Transverse colon (tissue), 3 donors: ENCODE measurements at regions not wholly inside any gene's neighbourhood (a gene's known extent, or its start where the extent isn't known, plus 50 kb on each side); places are given as distances from the start of the nearest gene placed in this dataset.

Experiments
- CTCF ChIP-seq, 5 experiments: fragments of 200-600 bp in 3 of 5; fragments of 450-650 bp in 2 of 5; sonication (generic) in 3 of 5; IDR thresholded peaks; 1 replicate in 2 of 5; 2 replicates in 3 of 5; pipeline ENCODE4 v1.5.1; 2016 to 2017; ENCODE audit warnings: antibody characterized with exemption in 5 of 5, inconsistent platforms in 3 of 5, mild to moderate bottlenecking in 2 of 5, moderate library complexity in 1 of 5
- EP300 ChIP-seq: sonication (generic); formaldehyde crosslinking; IDR thresholded peaks from one replicate; pipeline ENCODE4 v1.6.1; 2017; ENCODE audit warnings: antibody characterized with exemption, low read depth
- POLR2A ChIP-seq: fragments of 450-650 bp; IDR thresholded peaks from one replicate; pipeline ENCODE4 v1.6.1; 2016; ENCODE audit warnings: antibody characterized with exemption, mild to moderate bottlenecking, moderate library complexity

DNA sequence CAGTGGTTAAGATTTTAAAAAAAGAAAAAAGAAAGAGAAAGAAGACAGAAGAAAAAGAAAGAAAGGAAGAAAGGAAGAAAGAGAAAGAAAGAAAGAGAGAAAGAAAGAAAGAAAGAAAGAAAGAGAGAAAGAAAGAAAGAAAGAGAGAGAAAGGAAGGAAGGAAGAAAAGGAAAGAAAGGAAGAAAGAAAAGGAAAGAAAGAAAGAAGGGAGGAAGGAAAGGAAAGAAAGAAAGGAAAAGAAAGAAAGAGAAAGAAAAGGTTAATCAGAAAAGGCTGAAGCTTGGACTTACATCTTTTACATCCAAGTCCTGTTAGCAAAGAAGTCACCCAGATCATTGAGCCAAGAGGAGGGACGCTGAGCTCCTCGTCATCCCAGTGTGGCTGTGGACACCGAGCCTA, 70.0 kb downstream of the IRX2 start:
- TF ChIP-seq CTCF (IDR thresholded peaks at IDR 0.05) (no peak), POLR2A (no peak), EP300 (no peak)
